ENCODE measurements at regions not wholly inside any gene's neighbourhood (a gene's known extent, or its start where the extent isn't known, plus 50 kb on each side); places are given as distances from the start of the nearest gene placed in this dataset.

DNA sequence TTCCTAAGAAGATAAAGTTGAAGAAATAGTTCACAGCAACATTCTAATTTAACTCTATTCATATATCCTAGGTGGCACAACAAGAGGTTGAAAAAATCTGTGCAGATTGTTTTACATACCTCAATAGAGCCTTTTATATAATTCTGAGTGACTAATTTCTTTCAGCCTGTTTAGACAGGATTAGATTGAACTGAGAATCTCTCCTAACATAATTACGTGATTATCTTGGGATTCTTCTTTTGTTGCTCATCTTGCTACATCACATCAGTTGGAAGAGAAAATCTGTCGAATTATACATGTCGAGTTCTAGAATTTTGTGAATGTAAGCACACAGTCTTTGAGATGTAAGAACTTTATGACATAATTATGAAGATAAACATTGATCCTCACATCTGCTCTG is 1873.7 kb upstream of the IGFBP7 start:
- Histone ChIP-seq H3K4me3 (no peak overlapping the region), H3K27ac (no peak overlapping the region), H3K4me1 (no peaks in the 10 kb centered on the region), H3K27me3 (no peaks in the 10 kb centered on the region), H3K9me3 (no peaks in the 10 kb centered on the region), H3K36me3 (no peaks in the 10 kb centered on the region)
- intact Hi-C loops (cut with DNase I) = no loop called here
- WGBS (ENCODE audit: insufficient coverage, low coverage, low lambda C conversion rate, missing lambda C conversion rate) = 44% methylated on average over 3 of the region's 3 CpGs
- TF ChIP-seq POLR2A (IDR thresholded peaks at IDR 0.05) (no peak), CTCF (IDR thresholded peaks at IDR 0.05) (no peak)
- no peak for DNase-seq
- ATAC-seq = no peak

DNA sequence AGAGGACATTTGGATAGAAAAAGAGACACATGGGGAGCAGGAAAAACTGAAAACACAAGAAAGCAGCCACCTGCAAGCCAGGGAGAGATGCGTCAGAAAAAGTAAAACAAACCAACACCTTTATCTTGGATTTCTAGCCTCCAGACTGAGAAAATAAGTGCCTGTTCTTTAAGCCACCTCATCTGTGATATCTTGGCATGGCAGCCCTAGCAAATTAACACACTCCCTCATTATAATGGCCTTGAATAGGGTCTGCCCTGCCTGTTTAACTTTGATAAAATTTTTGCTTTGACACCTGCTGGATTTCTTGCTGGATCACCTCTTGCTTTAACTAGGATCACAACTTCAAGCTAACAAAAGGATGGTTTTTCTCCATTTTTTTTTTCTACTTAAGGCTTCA is 1892.0 kb upstream of the IGFBP7 start:
- DNase-seq (no peak), ATAC-seq (no peak)
- H3K27ac ChIP-seq = no peak overlapping the region
- H3K36me3 ChIP-seq = no peaks in the 10 kb centered on the region
- H3K27me3 ChIP-seq = no peaks in the 10 kb centered on the region
- no peak overlapping the region for H3K4me3 ChIP-seq
- no peaks in the 10 kb centered on the region for H3K9me3 ChIP-seq
- WGBS (ENCODE audit: insufficient coverage, low coverage, low lambda C conversion rate, missing lambda C conversion rate) = 7% methylated on average over 1 of the region's 1 CpG
- TF ChIP-seq CTCF (IDR thresholded peaks at IDR 0.05) (no peak), POLR2A (IDR thresholded peaks at IDR 0.05) (no peak)
- no peaks in the 10 kb centered on the region for H3K4me1 ChIP-seq
- intact Hi-C loops (cut with DNase I) = no loop called here

- no peak for DNase-seq
- H3K36me3 ChIP-seq = no peaks in the 10 kb centered on the region
- intact Hi-C loops (cut with DNase I) = no loop called here
- H3K27ac ChIP-seq = no peak overlapping the region
- no peaks in the 10 kb centered on the region for H3K27me3 ChIP-seq
- TF ChIP-seq POLR2A (IDR thresholded peaks at IDR 0.05) (no peak), CTCF (IDR thresholded peaks at IDR 0.05) (no peak)
- ATAC-seq = no peak
- H3K4me1 ChIP-seq = no peaks in the 10 kb centered on the region
- no peaks in the 10 kb centered on the region for H3K9me3 ChIP-seq
- no peak overlapping the region for H3K4me3 ChIP-seq
Observed at GRCh38 chr4:59024257-59024656, 1914.1 kb upstream of the IGFBP7 start.

DNA sequence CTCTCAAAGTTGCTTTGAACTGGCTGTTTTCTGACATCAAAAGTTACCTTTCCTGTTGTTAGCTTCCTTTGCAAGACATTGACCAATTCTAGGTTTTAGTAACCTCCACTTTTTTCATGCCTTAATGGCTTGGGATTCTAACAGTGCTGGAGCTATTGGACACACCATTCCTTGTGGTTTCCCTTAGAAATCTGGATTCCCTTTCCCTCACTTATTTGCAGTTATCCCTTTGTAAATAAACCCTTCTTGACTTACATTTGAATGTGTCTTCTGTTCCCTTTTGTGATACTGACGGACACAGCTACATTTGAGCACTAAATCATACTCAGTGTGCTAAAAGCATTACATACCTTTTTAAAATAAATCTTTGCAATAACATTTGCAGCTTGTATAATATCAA is 1927.6 kb upstream of the IGFBP7 start:
- ATAC-seq (no peak), DNase-seq (no peak)
- H3K4me1 ChIP-seq = no peaks in the 10 kb centered on the region
- TF ChIP-seq CTCF (IDR thresholded peaks at IDR 0.05) (no peak), POLR2A (IDR thresholded peaks at IDR 0.05) (no peak)
- no peaks in the 10 kb centered on the region for H3K9me3 ChIP-seq
- H3K4me3 ChIP-seq = no peak overlapping the region
- H3K27ac ChIP-seq = no peak overlapping the region
- 60% methylated on average over 1 of the region's 1 CpG for WGBS (ENCODE audit: insufficient coverage, low coverage, low lambda C conversion rate, missing lambda C conversion rate)
- no peaks in the 10 kb centered on the region for H3K27me3 ChIP-seq
- intact Hi-C loops (cut with DNase I) = no loop called here
- no peaks in the 10 kb centered on the region for H3K36me3 ChIP-seq

- Histone ChIP-seq H3K4me3 (no peak overlapping the region), H3K27me3 (no peaks in the 10 kb centered on the region), H3K9me3 (no peaks in the 10 kb centered on the region), H3K36me3 (no peaks in the 10 kb centered on the region), H3K27ac (no peak overlapping the region), H3K4me1 (no peaks in the 10 kb centered on the region)
- no peak for TF ChIP-seq CTCF (IDR thresholded peaks at IDR 0.05)
- no peak for TF ChIP-seq POLR2A (IDR thresholded peaks at IDR 0.05)
- 61% methylated on average over 6 of the region's 6 CpGs for WGBS (ENCODE audit: insufficient coverage, low coverage, low lambda C conversion rate, missing lambda C conversion rate)
- ATAC-seq = no peak
- no peak for DNase-seq
- intact Hi-C loops (cut with DNase I) = no loop called here
Observed at GRCh38 chr4:59039046-59039445, 1928.9 kb upstream of the IGFBP7 start.

All from right lobe of liver (tissue), 6 donors.